OCI-LY3 (cell line): ENCODE measurements at regions not wholly inside any gene's neighbourhood (a gene's known extent, or its start where the extent isn't known, plus 50 kb on each side); places are given as distances from the start of the nearest gene placed in this dataset.

Experiments
- H2AFZ ChIP-seq: fragments of 200-600, 300-600 bp; shearing (Covaris generic); 2 replicates; pipeline ENCODE4 v1.6.0; 2014; ENCODE audit warnings: antibody characterized with exemption, low read depth, low read length
- H3K27ac ChIP-seq: fragments of 200-600, 300-600 bp; sonication (generic); 2 replicates; pipeline ENCODE4 v1.5.1; 2014; ENCODE audit warnings: mild to moderate bottlenecking, low read length, moderate library complexity, mixed read lengths
- H3K27me3 ChIP-seq: fragments of 200-600, 300-600 bp; sonication (generic); 2 replicates; pipeline ENCODE4 v1.6.1; 2014; ENCODE audit warnings: low read depth, low read length, mixed read lengths
- H3K36me3 ChIP-seq: fragments of 200-600, 300-600 bp; sonication (generic); replicated peaks from 2 replicates; pipeline ENCODE3; 2014; ENCODE audit warnings: low read depth, low read length, mixed read lengths
- H3K4me1 ChIP-seq: fragments of 300-600, 200-600 bp; sonication (generic); 2 replicates; pipeline ENCODE4 v1.6.1; 2014; ENCODE audit warnings: low read length, mixed read lengths
- H3K4me2 ChIP-seq: fragments of 200-600, 300-600 bp; sonication (generic); 2 replicates; pipeline ENCODE4 v1.6.1; 2014; ENCODE audit warnings: low read length, mixed read lengths
- H3K4me3 ChIP-seq: fragments of 300-600, 200-600 bp; sonication (generic); 2 replicates; pipeline ENCODE4 v1.5.1; 2014; ENCODE audit warnings: antibody characterized with exemption, mild to moderate bottlenecking, low read length, moderate library complexity
- H3K79me2 ChIP-seq: fragments of 300-600, 200-600 bp; shearing (Covaris generic); 2 replicates; pipeline ENCODE4 v1.6.1; 2014; ENCODE audit warnings: mild to moderate bottlenecking, low read length, mixed read lengths
- H3K9ac ChIP-seq: fragments of 300-600, 200-600 bp; shearing (Covaris generic); 2 replicates; pipeline ENCODE4 v1.6.0; 2014; ENCODE audit warnings: mild to moderate bottlenecking, low read length, moderate library complexity
- H3K9me3 ChIP-seq: fragments of 200-600, 300-600 bp; shearing (Covaris generic); 2 replicates; pipeline ENCODE4 v1.6.1; 2014; ENCODE audit warnings: low read length, mixed read lengths; ENCODE audit not compliant: insufficient read depth
- H4K20me1 ChIP-seq: fragments of 200-600, 300-600 bp; sonication (generic); 2 replicates; pipeline ENCODE4 v1.6.1; 2016; ENCODE audit warnings: low read length, mixed read lengths; ENCODE audit not compliant: insufficient read depth
- EZH2phosphoT487 ChIP-seq: fragments of 200-600 bp; shearing (Covaris generic); IDR thresholded peaks from 2 replicates; pipeline ENCODE4 v1.6.1; 2018; ENCODE audit warnings: antibody characterized with exemption, mixed run types, low read depth
- TF ChIP-seq, protein P1 (sequence below): fragments of 200-600, 300-600 bp; sonication (generic); IDR thresholded peaks from 2 replicates; pipeline ENCODE4 v1.5.1; 2014; ENCODE audit warnings: antibody characterized with exemption, low read length, low read depth

DNA sequence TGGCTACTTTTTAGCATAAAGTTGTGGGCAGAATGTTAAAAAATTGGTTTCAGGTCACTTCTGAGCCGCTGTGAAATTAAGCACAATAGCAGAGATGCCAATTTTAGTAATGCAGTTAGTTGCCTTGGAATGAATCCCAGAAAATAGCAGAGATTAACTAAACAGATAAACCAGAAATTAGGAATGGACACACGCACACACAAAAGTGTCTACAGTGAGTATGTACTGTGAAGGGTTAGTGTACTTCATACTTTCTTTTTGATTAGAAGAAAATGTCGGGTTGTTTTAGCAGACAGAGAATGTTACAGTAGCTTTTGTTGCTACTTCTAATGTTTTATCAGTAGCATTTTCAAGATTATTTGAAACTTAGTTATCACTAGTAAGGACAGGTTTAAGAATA lies 106.7 kb downstream of the LEPR start:
- H3K27ac ChIP-seq = no peak overlapping the region
- H3K9ac ChIP-seq = no peak overlapping the region
- H3K9me3 ChIP-seq = no peaks in the 10 kb centered on the region
- no peaks in the 10 kb centered on the region for H4K20me1 ChIP-seq
- no peak overlapping the region for H3K4me3 ChIP-seq
- no peak for TF ChIP-seq EZH2phosphoT487
- TF ChIP-seq, protein P1, sequence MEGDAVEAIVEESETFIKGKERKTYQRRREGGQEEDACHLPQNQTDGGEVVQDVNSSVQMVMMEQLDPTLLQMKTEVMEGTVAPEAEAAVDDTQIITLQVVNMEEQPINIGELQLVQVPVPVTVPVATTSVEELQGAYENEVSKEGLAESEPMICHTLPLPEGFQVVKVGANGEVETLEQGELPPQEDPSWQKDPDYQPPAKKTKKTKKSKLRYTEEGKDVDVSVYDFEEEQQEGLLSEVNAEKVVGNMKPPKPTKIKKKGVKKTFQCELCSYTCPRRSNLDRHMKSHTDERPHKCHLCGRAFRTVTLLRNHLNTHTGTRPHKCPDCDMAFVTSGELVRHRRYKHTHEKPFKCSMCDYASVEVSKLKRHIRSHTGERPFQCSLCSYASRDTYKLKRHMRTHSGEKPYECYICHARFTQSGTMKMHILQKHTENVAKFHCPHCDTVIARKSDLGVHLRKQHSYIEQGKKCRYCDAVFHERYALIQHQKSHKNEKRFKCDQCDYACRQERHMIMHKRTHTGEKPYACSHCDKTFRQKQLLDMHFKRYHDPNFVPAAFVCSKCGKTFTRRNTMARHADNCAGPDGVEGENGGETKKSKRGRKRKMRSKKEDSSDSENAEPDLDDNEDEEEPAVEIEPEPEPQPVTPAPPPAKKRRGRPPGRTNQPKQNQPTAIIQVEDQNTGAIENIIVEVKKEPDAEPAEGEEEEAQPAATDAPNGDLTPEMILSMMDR = no peak
- no peaks in the 10 kb centered on the region for H3K79me2 ChIP-seq
- no peak overlapping the region for H3K4me2 ChIP-seq
- H2AFZ ChIP-seq = no peak overlapping the region
- no peaks in the 10 kb centered on the region for H3K36me3 ChIP-seq
- H3K4me1 ChIP-seq = no peaks in the 10 kb centered on the region
- H3K27me3 ChIP-seq = no peaks in the 10 kb centered on the region

DNA sequence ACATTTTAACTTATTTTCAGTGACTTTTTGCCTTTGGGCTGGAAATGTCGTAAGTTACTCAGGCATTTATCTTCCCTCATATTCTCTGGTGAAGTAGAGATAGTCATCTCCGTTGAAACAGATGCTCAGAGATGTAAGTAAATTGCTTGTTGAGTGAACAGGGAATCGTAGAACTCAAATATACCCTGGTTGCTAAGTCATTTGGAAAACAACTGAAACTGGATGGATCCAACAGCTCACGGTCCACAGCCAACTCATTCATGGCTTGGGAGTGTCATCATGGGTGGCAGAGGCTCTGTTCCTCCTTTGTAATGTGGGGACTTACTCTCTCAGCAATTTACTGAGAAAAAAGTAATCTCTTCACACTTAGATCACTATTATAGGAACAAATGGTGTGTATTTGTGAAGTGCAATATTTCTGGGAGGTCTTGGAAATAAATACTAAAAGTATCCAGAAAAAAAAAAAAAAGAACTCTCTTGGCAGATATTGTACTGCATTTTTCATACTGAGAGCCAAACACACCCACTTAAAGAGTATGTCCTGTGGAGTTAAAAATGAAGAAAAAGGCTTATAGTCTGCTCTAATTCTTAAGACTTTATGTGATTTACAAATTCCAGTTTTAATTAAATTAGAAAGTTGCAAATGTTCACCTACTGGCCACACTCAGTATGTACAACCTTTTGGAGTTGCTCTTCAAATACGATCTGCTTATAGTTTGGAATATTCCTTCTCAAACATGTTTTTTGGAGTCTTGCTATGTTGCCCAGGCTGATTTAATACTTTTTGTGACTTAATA lies 107.4 kb downstream of the LEPR start:
- TF ChIP-seq, protein P1 = no peak
- TF ChIP-seq EZH2phosphoT487 = no peak

DNA sequence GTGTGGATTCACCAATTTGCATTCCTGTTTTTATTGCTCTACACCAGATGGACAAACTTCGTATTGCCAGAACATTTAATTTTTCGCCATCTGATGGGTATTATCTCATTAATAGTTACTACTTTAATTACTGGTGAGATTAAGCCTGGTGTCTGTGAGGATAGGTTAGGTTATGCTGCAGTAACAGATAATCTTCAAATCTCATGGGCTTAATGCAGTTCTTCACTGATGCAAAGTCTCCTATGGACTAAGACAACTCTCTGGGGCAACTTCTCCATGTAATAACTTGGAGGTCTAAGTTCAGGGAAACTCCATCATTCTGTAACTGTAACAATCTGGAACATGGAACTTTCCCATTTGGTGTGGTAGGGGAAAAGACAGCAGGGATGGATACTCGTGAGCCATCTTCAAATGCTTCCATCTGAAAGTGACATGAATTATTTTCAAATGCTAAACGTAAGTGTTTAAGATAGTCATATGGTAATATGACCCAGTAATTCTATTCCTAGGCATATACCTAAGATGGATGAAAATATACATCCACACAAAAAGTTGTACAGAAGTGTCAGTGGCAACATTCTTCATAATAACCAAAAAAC lies 111.6 kb downstream of the LEPR start:
- Histone ChIP-seq H3K9me3 (no peaks in the 10 kb centered on the region), H3K4me2 (no peak overlapping the region), H3K4me1 (no peaks in the 10 kb centered on the region), H3K9ac (no peak overlapping the region), H3K4me3 (no peak overlapping the region), H2AFZ (no peak overlapping the region), H3K27me3 (no peaks in the 10 kb centered on the region), H3K79me2 (no peaks in the 10 kb centered on the region), H3K27ac (no peak overlapping the region), H4K20me1 (no peaks in the 10 kb centered on the region), H3K36me3 (no peaks in the 10 kb centered on the region)
- no peak for TF ChIP-seq EZH2phosphoT487
- TF ChIP-seq, protein P1 = no peak

More for the DNA sequence above, 107.4 kb downstream of the LEPR start:
- Histone ChIP-seq H3K9me3 (no peaks in the 10 kb centered on the region), H2AFZ (no peak overlapping the region), H3K9ac (no peak overlapping the region), H3K4me3 (no peak overlapping the region), H3K79me2 (no peaks in the 10 kb centered on the region), H4K20me1 (no peaks in the 10 kb centered on the region), H3K36me3 (no peaks in the 10 kb centered on the region), H3K27ac (no peak overlapping the region), H3K27me3 (no peaks in the 10 kb centered on the region), H3K4me2 (no peak overlapping the region), H3K4me1 (no peaks in the 10 kb centered on the region)

DNA sequence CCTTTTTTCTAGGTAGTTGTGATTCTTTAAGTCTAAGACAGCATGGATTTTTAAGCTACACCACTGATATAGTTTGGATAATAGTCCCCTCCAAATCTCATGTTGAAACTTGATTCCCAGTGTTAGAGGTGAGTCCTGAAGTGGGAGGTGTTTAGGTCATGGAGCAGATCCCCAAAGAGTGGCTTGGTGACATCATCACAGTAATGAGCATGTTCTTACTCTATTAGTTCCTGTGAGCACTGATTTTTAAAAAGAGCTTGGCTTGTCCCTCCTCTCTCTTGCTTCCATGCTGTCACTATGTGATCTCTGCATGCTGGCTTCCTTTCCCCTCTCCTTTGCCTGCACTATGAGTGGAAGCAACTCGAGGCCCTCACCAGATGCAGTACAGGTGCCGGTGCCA lies 115.5 kb downstream of the LEPR start:
- no peak overlapping the region for H3K9ac ChIP-seq
- no peaks in the 10 kb centered on the region for H3K4me1 ChIP-seq

More for the DNA sequence above, 115.5 kb downstream of the LEPR start:
- no peaks in the 10 kb centered on the region for H3K79me2 ChIP-seq
- no peaks in the 10 kb centered on the region for H3K36me3 ChIP-seq
- no peak overlapping the region for H3K27ac ChIP-seq
- H3K27me3 ChIP-seq = no peaks in the 10 kb centered on the region
- no peak overlapping the region for H3K4me2 ChIP-seq
- H3K9me3 ChIP-seq = no peaks in the 10 kb centered on the region
- no peak overlapping the region for H2AFZ ChIP-seq
- no peak overlapping the region for H3K4me3 ChIP-seq
- TF ChIP-seq, protein P1 = no peak
- no peak for TF ChIP-seq EZH2phosphoT487
- no peaks in the 10 kb centered on the region for H4K20me1 ChIP-seq
